ENCODE measurements at regions not wholly inside any gene's neighbourhood (a gene's known extent, or its start where the extent isn't known, plus 50 kb on each side); places are given as distances from the start of the nearest gene placed in this dataset.

- CTCF ChIA-PET, result no interaction called here
- no TSS peak for BruUV-seq (replicated peaks)
- H3K4me1 Mint-ChIP-seq (ENCODE audit: low read depth, unreplicated experiment), result peaks cover 18% of the 10 kb centered on the region
Measured at GRCh38 chr6:14501914-14502313, 384.3 kb downstream of the CD83 start.

GRCh38 chr6:14502551-14502950, 385.0 kb downstream of the CD83 start:
- Mint-ChIP-seq H3K4me3 (ENCODE audit: low read depth, unreplicated experiment) (no peak overlapping the region), H3K9me3 (ENCODE audit: low read depth, unreplicated experiment) (peaks cover 2% of the 10 kb centered on the region), H3K27me3 (ENCODE audit: unreplicated experiment) (no peaks in the 10 kb centered on the region), H3K27ac (ENCODE audit: unreplicated experiment) (no peak overlapping the region), H3K4me1 (ENCODE audit: low read depth, unreplicated experiment) (peaks cover 18% of the 10 kb centered on the region), H3K36me3 (ENCODE audit: insufficient read depth, unreplicated experiment) (no peaks in the 10 kb centered on the region)
- DNase-seq, result peak; percentile 23
- CTCF ChIA-PET, result no interaction called here
- intact Hi-C loops (cut with micrococcal nuclease; ENCODE audit: unreplicated experiment), result no loop called here
- no peak for TF ChIP-seq CTCF (IDR thresholded peaks at IDR 0.05; ENCODE audit: unreplicated experiment)
- BruUV-seq (replicated peaks), result no TSS peak

More at GRCh38 chr6:14501914-14502313, 384.3 kb downstream of the CD83 start:
- no peak overlapping the region for H3K27ac Mint-ChIP-seq (ENCODE audit: unreplicated experiment)
- TF ChIP-seq CTCF (IDR thresholded peaks at IDR 0.05; ENCODE audit: unreplicated experiment), result no peak
- no peaks in the 10 kb centered on the region for H3K27me3 Mint-ChIP-seq (ENCODE audit: unreplicated experiment)
- H3K36me3 Mint-ChIP-seq (ENCODE audit: insufficient read depth, unreplicated experiment), result no peaks in the 10 kb centered on the region
- no peak overlapping the region for H3K4me3 Mint-ChIP-seq (ENCODE audit: low read depth, unreplicated experiment)
- H3K9me3 Mint-ChIP-seq (ENCODE audit: low read depth, unreplicated experiment), result peaks cover 2% of the 10 kb centered on the region
- no peak for DNase-seq
- intact Hi-C loops (cut with micrococcal nuclease; ENCODE audit: unreplicated experiment), result no loop called here

- DNase-seq, result no peak
- H3K27ac Mint-ChIP-seq (ENCODE audit: unreplicated experiment), result no peak overlapping the region
- no peak overlapping the region for H3K4me3 Mint-ChIP-seq (ENCODE audit: low read depth, unreplicated experiment)
- intact Hi-C loops (cut with micrococcal nuclease; ENCODE audit: unreplicated experiment), result no loop called here
- CTCF ChIA-PET, result no interaction called here
- H3K4me1 Mint-ChIP-seq (ENCODE audit: low read depth, unreplicated experiment), result peaks cover 10% of the 10 kb centered on the region
- no peak for TF ChIP-seq CTCF (IDR thresholded peaks at IDR 0.05; ENCODE audit: unreplicated experiment)
- no peaks in the 10 kb centered on the region for H3K36me3 Mint-ChIP-seq (ENCODE audit: insufficient read depth, unreplicated experiment)
- BruUV-seq (replicated peaks), result no TSS peak
- peaks cover 2% of the 10 kb centered on the region for H3K9me3 Mint-ChIP-seq (ENCODE audit: low read depth, unreplicated experiment)
- H3K27me3 Mint-ChIP-seq (ENCODE audit: unreplicated experiment), result peaks cover 6% of the 10 kb centered on the region
Measured at GRCh38 chr6:14505401-14505800, 387.8 kb downstream of the CD83 start.

GRCh38 chr6:14506656-14507246, 389.2 kb downstream of the CD83 start:
- TF ChIP-seq CTCF (IDR thresholded peaks at IDR 0.05; ENCODE audit: unreplicated experiment), result no peak
- no peak for DNase-seq
- no TSS peak for BruUV-seq (replicated peaks)
- Mint-ChIP-seq H3K27ac (ENCODE audit: unreplicated experiment) (no peak overlapping the region), H3K9me3 (ENCODE audit: low read depth, unreplicated experiment) (peaks cover 2% of the 10 kb centered on the region), H3K4me3 (ENCODE audit: low read depth, unreplicated experiment) (no peak overlapping the region), H3K27me3 (ENCODE audit: unreplicated experiment) (peaks cover 18% of the 10 kb centered on the region), H3K4me1 (ENCODE audit: low read depth, unreplicated experiment) (peaks cover 10% of the 10 kb centered on the region), H3K36me3 (ENCODE audit: insufficient read depth, unreplicated experiment) (no peaks in the 10 kb centered on the region)
- CTCF ChIA-PET, result interaction anchor here (0.6 kb wide), 1 partner anchor 37 kb away, joined by 3 read pairs; no protein-coding TSS in a partner anchor
- intact Hi-C loops (cut with micrococcal nuclease; ENCODE audit: unreplicated experiment), result no loop called here
